ENCODE measurements at regions not wholly inside any gene's neighbourhood (a gene's known extent, or its start where the extent isn't known, plus 50 kb on each side); places are given as distances from the start of the nearest gene placed in this dataset.

GRCh38 chr15:88376574-88377174 lies 90.5 kb downstream of the MRPL46 start (continued):
- TF ChIP-seq ZNF462 (CRISPR knock-in tag; IDR thresholded peaks at IDR 0.05) (no peak), STAT1 (IDR thresholded peaks at IDR 0.05; ENCODE audit: unreplicated experiment) (no peak), NANOG (IDR thresholded peaks at IDR 0.05; ENCODE audit: borderline replicate concordance) (no peak), CREB1 (CRISPR knock-in tag; IDR thresholded peaks at IDR 0.05; ENCODE audit: low read depth) (no peak), JUNB (IDR thresholded peaks at IDR 0.05; ENCODE audit: unreplicated experiment) (no peak), EZH2phosphoT487 (IDR thresholded peaks at IDR 0.05; ENCODE audit: unreplicated experiment) (no peak)
- TF ChIP-seq, protein P1, sequence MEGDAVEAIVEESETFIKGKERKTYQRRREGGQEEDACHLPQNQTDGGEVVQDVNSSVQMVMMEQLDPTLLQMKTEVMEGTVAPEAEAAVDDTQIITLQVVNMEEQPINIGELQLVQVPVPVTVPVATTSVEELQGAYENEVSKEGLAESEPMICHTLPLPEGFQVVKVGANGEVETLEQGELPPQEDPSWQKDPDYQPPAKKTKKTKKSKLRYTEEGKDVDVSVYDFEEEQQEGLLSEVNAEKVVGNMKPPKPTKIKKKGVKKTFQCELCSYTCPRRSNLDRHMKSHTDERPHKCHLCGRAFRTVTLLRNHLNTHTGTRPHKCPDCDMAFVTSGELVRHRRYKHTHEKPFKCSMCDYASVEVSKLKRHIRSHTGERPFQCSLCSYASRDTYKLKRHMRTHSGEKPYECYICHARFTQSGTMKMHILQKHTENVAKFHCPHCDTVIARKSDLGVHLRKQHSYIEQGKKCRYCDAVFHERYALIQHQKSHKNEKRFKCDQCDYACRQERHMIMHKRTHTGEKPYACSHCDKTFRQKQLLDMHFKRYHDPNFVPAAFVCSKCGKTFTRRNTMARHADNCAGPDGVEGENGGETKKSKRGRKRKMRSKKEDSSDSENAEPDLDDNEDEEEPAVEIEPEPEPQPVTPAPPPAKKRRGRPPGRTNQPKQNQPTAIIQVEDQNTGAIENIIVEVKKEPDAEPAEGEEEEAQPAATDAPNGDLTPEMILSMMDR (conservative IDR thresholded peaks at IDR 0.05; ENCODE audit: low read depth in 2 of 2) = no peak
